Upper lobe of right lung (tissue), 1 donor: ENCODE measurements at regions not wholly inside any gene's neighbourhood (a gene's known extent, or its start where the extent isn't known, plus 50 kb on each side); places are given as distances from the start of the nearest gene placed in this dataset.

Experiments used
- ATAC-seq: fragments of 200-7000 bp; cut with Tn5 transposase; one replicate; pipeline ENCODE4 v1.9.1; 2020; ENCODE audit warnings: mild to moderate bottlenecking, moderate library complexity
- DNase-seq: peaks from one replicate; pipeline ENCODE4 v3.0.0-alpha.2; 2020
- H3K27ac ChIP-seq: fragments of 200-600 bp; one replicate; pipeline ENCODE4 v1.8.0; 2022
- H3K27me3 ChIP-seq: fragments of 200-600 bp; one replicate; pipeline ENCODE4 v1.8.0; 2022; ENCODE audit warnings: mild to moderate bottlenecking
- H3K36me3 ChIP-seq: fragments of 200-600 bp; one replicate; pipeline ENCODE4 v1.8.0; 2022
- H3K4me1 ChIP-seq: fragments of 200-600 bp; one replicate; pipeline ENCODE4 v1.8.0; 2022
- H3K4me3 ChIP-seq: fragments of 200-600 bp; one replicate; pipeline ENCODE4 v1.8.0; 2022; ENCODE audit warnings: mild to moderate bottlenecking
- H3K9me3 ChIP-seq: fragments of 200-600 bp; one replicate; pipeline ENCODE4 v1.8.0; 2022
- CTCF ChIP-seq: fragments of 200-600 bp; IDR thresholded peaks from one replicate; pipeline ENCODE4 v1.8.0; 2022; ENCODE audit warnings: antibody characterized with exemption
- intact Hi-C: fragments of 100-400 bp; cut with DNase I; formaldehyde crosslinking; loops from one replicate; pipeline ENCODE4 v1.11.0; 2022
- donor health status: DM: no; HTN: yes; CAD: no; lungs with severe emphysema.

GRCh38 chr15:61390138-61390537 lies 161.0 kb upstream of the RORA start:
- intact Hi-C loops, result no loop called here
- Histone ChIP-seq H3K4me3 (no peak overlapping the region), H3K9me3 (no peaks in the 10 kb centered on the region), H3K36me3 (no peaks in the 10 kb centered on the region), H3K4me1 (no peaks in the 10 kb centered on the region), H3K27me3 (no peaks in the 10 kb centered on the region), H3K27ac (no peak overlapping the region)
- ATAC-seq (no peak), DNase-seq (no peak)
- TF ChIP-seq CTCF, result no peak

- Histone ChIP-seq H3K27ac (no peak overlapping the region), H3K27me3 (no peaks in the 10 kb centered on the region), H3K4me1 (no peaks in the 10 kb centered on the region), H3K9me3 (no peaks in the 10 kb centered on the region), H3K4me3 (no peak overlapping the region), H3K36me3 (no peaks in the 10 kb centered on the region)
- intact Hi-C loops, result no loop called here
- DNase-seq (no peak), ATAC-seq (no peak)
- no peak for TF ChIP-seq CTCF
Observed at GRCh38 chr15:61389334-61390028, 160.4 kb upstream of the RORA start.

GRCh38 chr15:61387675-61388074 lies 158.6 kb upstream of the RORA start:
- H3K4me1 ChIP-seq, result no peaks in the 10 kb centered on the region
- no peak overlapping the region for H3K27ac ChIP-seq
- no peak for TF ChIP-seq CTCF
- H3K27me3 ChIP-seq, result no peaks in the 10 kb centered on the region
- no peaks in the 10 kb centered on the region for H3K9me3 ChIP-seq
- DNase-seq (no peak), ATAC-seq (no peak)
- H3K4me3 ChIP-seq, result no peak overlapping the region
- intact Hi-C loops, result no loop called here
- H3K36me3 ChIP-seq, result no peaks in the 10 kb centered on the region

GRCh38 chr15:61383421-61383820 lies 154.3 kb upstream of the RORA start:
- intact Hi-C loops, result no loop called here
- no peaks in the 10 kb centered on the region for H3K9me3 ChIP-seq
- DNase-seq (no peak), ATAC-seq (no peak)
- no peak for TF ChIP-seq CTCF
- H3K27me3 ChIP-seq, result no peaks in the 10 kb centered on the region
- no peak overlapping the region for H3K4me3 ChIP-seq
- H3K36me3 ChIP-seq, result no peaks in the 10 kb centered on the region
- H3K4me1 ChIP-seq, result no peaks in the 10 kb centered on the region
- H3K27ac ChIP-seq, result no peak overlapping the region

- DNase-seq (no peak), ATAC-seq (no peak)
- Histone ChIP-seq H3K4me3 (no peak overlapping the region), H3K27ac (no peak overlapping the region), H3K27me3 (no peaks in the 10 kb centered on the region), H3K36me3 (no peaks in the 10 kb centered on the region), H3K4me1 (no peaks in the 10 kb centered on the region), H3K9me3 (no peaks in the 10 kb centered on the region)
- TF ChIP-seq CTCF, result no peak
- intact Hi-C loops, result no loop called here
Observed at GRCh38 chr15:61382927-61383326, 153.8 kb upstream of the RORA start.

- DNase-seq (no peak), ATAC-seq (no peak)
- H3K36me3 ChIP-seq, result no peaks in the 10 kb centered on the region
- no peaks in the 10 kb centered on the region for H3K9me3 ChIP-seq
- no peaks in the 10 kb centered on the region for H3K27me3 ChIP-seq
- H3K4me1 ChIP-seq, result no peaks in the 10 kb centered on the region
- intact Hi-C loops, result no loop called here
- H3K27ac ChIP-seq, result no peak overlapping the region
- no peak overlapping the region for H3K4me3 ChIP-seq
- TF ChIP-seq CTCF, result no peak
Observed at GRCh38 chr15:61381501-61381900, 152.4 kb upstream of the RORA start.
